ENCODE measurements at regions not wholly inside any gene's neighbourhood (a gene's known extent, or its start where the extent isn't known, plus 50 kb on each side); places are given as distances from the start of the nearest gene placed in this dataset.

DNA sequence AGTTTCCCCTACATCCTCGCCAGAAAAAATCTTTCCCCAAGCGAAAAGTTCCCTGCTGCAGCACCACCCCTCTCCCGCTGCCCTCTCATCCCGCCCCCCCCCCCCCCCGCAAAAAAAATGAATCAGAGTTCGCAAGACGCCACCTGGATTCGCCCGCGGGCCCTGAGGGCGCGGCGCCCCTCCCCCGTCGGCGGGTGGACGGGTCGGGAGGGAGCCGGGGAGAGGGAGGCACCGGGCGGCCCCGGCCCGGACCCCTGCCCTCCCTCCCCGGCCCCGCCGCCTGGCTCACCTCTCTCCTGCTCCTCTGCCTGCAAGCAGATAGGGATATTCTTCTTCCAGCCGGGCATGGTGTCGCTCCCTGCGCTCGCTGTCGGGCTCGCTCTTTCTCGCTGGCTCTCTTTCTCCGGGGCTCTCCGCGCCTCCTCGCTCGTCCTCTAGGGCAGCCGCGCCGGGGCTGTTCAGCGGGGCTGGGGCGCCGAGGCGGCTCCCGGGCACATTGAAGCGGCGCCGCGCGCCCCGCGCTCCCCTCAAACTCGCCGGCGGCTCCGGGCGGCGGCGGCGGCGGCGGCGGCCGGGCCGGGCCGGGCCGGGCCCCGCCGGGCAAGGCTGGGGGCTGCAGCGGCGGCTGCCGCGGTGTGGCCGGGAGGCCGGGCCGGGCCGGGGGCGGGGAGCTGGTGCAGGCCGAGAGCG is 200.3 kb upstream of the CAND1 start:
- Histone ChIP-seq H3K9me1 (ENCODE audit: control insufficient read depth, extremely low read depth, insufficient read depth, low read length) (no peaks in the 10 kb centered on the region), H3K9ac (ENCODE audit: control insufficient read depth, extremely low read depth, insufficient read depth, low read length) (peak overlapping the region; percentile 86), H4K20me1 (ENCODE audit: control insufficient read depth, extremely low read depth, insufficient read depth, low read length) (no peaks in the 10 kb centered on the region), H3K36me3 (ENCODE audit: control insufficient read depth in 2 of 2, extremely low read depth in 1 of 2, insufficient read depth in 2 of 2, low read length in 2 of 2) (no peaks in the 10 kb centered on the region), H3K4me3 (ENCODE audit: control insufficient read depth in 2 of 3, extremely low read depth in 1 of 3, insufficient read depth in 2 of 3, low read depth in 1 of 3, low read length in 3 of 3) (peak overlapping the region; percentile 77 to 82 (median 79)), H2AFZ (ENCODE audit: control insufficient read depth, low read length) (peak overlapping the region; percentile 52), H3K4me2 (ENCODE audit: control insufficient read depth, extremely low read depth, insufficient read depth, low read depth, low read length) (peak overlapping the region; percentile 99), H3K79me2 (ENCODE audit: control insufficient read depth, insufficient read depth, low read length) (peaks cover 12% of the 10 kb centered on the region), H3K4me1 (ENCODE audit: control insufficient read depth, extremely low read depth, insufficient read depth, low read length) (peaks cover 22% of the 10 kb centered on the region), H3K27me3 (ENCODE audit: control insufficient read depth, extremely low read depth, insufficient read depth, low read length) (no peaks in the 10 kb centered on the region), H3K27ac (ENCODE audit: control insufficient read depth, insufficient read depth, low read length) (peak overlapping the region; percentile 80), H3K9me3 (ENCODE audit: control insufficient read depth, low read depth, low read length) (no peaks in the 10 kb centered on the region)
- dilution Hi-C loops (cut with MboI; ENCODE audit: extremely low pct_ligation_motif_present, low sequenced_read_pairs), result no loop called here
- TF ChIP-seq, protein P1, sequence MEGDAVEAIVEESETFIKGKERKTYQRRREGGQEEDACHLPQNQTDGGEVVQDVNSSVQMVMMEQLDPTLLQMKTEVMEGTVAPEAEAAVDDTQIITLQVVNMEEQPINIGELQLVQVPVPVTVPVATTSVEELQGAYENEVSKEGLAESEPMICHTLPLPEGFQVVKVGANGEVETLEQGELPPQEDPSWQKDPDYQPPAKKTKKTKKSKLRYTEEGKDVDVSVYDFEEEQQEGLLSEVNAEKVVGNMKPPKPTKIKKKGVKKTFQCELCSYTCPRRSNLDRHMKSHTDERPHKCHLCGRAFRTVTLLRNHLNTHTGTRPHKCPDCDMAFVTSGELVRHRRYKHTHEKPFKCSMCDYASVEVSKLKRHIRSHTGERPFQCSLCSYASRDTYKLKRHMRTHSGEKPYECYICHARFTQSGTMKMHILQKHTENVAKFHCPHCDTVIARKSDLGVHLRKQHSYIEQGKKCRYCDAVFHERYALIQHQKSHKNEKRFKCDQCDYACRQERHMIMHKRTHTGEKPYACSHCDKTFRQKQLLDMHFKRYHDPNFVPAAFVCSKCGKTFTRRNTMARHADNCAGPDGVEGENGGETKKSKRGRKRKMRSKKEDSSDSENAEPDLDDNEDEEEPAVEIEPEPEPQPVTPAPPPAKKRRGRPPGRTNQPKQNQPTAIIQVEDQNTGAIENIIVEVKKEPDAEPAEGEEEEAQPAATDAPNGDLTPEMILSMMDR (optimal IDR thresholded peaks at IDR 0.05 in 1 of 3, IDR thresholded peaks at IDR 0.05 in 1 of 3, conservative IDR thresholded peaks at IDR 0.05 in 1 of 3; ENCODE audit: extremely low read depth in 1 of 3, insufficient read depth in 2 of 3, low read length in 3 of 3), result no peak
- no peak for TF ChIP-seq EZH2 (IDR thresholded peaks at IDR 0.05; ENCODE audit: low read length)
- FAIRE-seq, result no peak
- no peak for DNase-seq (ENCODE audit: low read depth, low spot score)

DNA sequence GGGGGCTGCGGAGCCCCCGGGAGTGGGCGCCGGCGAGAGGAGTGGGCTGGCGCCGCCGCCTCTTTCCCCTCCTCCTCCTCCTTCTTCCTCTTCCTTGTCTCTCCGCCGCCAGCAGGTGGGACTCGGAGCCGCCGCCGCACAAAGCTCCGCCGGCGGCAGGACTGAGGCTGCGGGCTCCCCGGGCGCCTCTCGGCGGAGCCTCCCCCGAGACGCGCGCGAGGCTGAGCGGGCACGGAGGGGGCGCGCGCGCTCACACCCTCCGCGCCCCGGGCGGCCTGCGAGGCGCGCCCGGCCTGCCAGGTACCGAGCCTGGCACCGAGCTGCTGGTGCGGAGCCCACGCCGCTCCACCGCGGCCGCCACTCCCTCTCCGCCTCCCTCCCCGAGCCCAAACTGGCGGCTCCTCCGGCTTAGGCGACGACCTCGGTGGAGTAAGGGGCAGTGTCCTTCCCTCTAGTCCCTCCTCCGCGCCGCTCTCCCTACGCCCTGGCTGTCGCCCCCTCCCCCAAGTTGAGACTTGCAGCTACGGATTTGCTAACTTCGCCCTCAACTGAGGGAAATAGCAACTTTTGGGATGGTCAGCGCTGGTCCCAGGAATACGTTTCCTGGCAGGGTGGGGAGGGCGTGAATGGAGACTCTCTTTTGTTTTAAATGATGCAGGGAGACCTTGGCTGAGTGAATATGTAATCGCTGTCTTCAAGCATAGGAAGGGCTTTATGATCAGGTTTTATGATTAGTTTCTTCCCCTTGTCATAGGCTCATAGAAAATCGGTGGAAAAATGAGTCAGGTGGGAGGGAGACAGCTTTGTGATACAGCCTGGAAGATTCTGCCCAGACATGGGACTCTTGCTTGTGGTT is 199.5 kb upstream of the CAND1 start:
- DNase-seq (ENCODE audit: low read depth, low spot score), result no peak

More for the DNA sequence above, 199.5 kb upstream of the CAND1 start:
- Histone ChIP-seq H3K36me3 (ENCODE audit: control insufficient read depth in 2 of 2, extremely low read depth in 1 of 2, insufficient read depth in 2 of 2, low read length in 2 of 2) (no peaks in the 10 kb centered on the region), H4K20me1 (ENCODE audit: control insufficient read depth, extremely low read depth, insufficient read depth, low read length) (no peaks in the 10 kb centered on the region), H2AFZ (ENCODE audit: control insufficient read depth, low read length) (peak overlapping the region; percentile 87), H3K27ac (ENCODE audit: control insufficient read depth, insufficient read depth, low read length) (peak overlapping the region; percentile 70), H3K79me2 (ENCODE audit: control insufficient read depth, insufficient read depth, low read length) (peaks cover 12% of the 10 kb centered on the region), H3K9ac (ENCODE audit: control insufficient read depth, extremely low read depth, insufficient read depth, low read length) (peak overlapping the region; percentile 86), H3K4me3 (ENCODE audit: control insufficient read depth in 2 of 3, extremely low read depth in 1 of 3, insufficient read depth in 2 of 3, low read depth in 1 of 3, low read length in 3 of 3) (peak overlapping the region; percentile 75 to 82 (median 77)), H3K9me3 (ENCODE audit: control insufficient read depth, low read depth, low read length) (no peaks in the 10 kb centered on the region), H3K4me1 (ENCODE audit: control insufficient read depth, extremely low read depth, insufficient read depth, low read length) (peaks cover 26% of the 10 kb centered on the region), H3K27me3 (ENCODE audit: control insufficient read depth, extremely low read depth, insufficient read depth, low read length) (no peaks in the 10 kb centered on the region), H3K4me2 (ENCODE audit: control insufficient read depth, extremely low read depth, insufficient read depth, low read depth, low read length) (peak overlapping the region; percentile 98), H3K9me1 (ENCODE audit: control insufficient read depth, extremely low read depth, insufficient read depth, low read length) (no peaks in the 10 kb centered on the region)
- dilution Hi-C loops (cut with MboI; ENCODE audit: extremely low pct_ligation_motif_present, low sequenced_read_pairs), result no loop called here
- FAIRE-seq, result no peak
- no peak for TF ChIP-seq EZH2 (IDR thresholded peaks at IDR 0.05; ENCODE audit: low read length)
- TF ChIP-seq, protein P1 (optimal IDR thresholded peaks at IDR 0.05 in 1 of 3, IDR thresholded peaks at IDR 0.05 in 1 of 3, conservative IDR thresholded peaks at IDR 0.05 in 1 of 3; ENCODE audit: extremely low read depth in 1 of 3, insufficient read depth in 2 of 3, low read length in 3 of 3), result peak in 2 of 3 experiments; percentile 35 to 36

All from keratinocyte (primary cell).